ENCODE measurements at regions not wholly inside any gene's neighbourhood (a gene's known extent, or its start where the extent isn't known, plus 50 kb on each side); places are given as distances from the start of the nearest gene placed in this dataset.

DNA sequence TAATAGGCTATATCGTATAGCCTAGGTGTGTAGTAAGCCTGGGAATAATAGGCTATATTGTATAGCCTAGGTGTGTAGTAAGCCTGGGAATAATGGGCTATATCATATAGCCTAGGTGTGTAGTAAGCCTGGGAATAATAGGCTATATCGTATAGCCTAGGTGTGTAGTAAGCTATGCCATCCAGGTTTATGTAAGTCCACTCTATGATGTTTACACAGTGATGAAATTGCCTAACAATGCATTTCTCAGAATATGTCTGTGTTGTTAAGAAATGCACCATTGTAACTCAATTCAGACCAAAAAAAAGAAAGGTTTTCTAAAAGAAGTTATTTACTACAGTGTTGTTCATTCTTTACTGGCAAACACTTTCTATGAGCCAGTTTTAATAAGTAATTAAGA lies 1387.2 kb downstream of the STIM2 start (continued):
- TF ChIP-seq, protein P1, sequence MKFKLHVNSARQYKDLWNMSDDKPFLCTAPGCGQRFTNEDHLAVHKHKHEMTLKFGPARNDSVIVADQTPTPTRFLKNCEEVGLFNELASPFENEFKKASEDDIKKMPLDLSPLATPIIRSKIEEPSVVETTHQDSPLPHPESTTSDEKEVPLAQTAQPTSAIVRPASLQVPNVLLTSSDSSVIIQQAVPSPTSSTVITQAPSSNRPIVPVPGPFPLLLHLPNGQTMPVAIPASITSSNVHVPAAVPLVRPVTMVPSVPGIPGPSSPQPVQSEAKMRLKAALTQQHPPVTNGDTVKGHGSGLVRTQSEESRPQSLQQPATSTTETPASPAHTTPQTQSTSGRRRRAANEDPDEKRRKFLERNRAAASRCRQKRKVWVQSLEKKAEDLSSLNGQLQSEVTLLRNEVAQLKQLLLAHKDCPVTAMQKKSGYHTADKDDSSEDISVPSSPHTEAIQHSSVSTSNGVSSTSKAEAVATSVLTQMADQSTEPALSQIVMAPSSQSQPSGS (IDR thresholded peaks at IDR 0.05; ENCODE audit: low read length), result no peak
- TF ChIP-seq, protein P2, sequence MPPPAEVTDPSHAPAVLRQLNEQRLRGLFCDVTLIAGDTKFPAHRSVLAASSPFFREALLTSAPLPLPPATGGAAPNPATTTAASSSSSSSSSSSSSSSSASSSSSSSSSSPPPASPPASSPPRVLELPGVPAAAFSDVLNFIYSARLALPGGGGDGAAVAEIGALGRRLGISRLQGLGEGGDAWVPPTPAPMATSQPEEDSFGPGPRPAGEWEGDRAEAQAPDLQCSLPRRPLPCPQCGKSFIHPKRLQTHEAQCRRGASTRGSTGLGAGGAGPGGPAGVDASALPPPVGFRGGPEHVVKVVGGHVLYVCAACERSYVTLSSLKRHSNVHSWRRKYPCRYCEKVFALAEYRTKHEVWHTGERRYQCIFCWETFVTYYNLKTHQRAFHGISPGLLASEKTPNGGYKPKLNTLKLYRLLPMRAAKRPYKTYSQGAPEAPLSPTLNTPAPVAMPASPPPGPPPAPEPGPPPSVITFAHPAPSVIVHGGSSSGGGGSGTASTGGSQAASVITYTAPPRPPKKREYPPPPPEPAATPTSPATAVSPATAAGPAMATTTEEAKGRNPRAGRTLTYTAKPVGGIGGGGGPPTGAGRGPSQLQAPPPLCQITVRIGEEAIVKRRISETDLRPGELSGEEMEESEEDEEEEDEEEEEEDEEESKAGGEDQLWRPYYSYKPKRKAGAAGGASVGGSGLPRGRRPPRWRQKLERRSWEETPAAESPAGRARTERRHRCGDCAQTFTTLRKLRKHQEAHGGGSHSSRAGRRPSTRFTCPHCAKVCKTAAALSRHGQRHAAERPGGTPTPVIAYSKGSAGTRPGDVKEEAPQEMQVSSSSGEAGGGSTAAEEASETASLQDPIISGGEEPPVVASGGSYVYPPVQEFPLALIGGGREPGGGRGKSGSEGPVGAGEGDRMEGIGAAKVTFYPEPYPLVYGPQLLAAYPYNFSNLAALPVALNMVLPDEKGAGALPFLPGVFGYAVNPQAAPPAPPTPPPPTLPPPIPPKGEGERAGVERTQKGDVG (CRISPR knock-in tag; IDR thresholded peaks at IDR 0.05), result no peak
- no peak for TF ChIP-seq MEF2A (IDR thresholded peaks at IDR 0.05; ENCODE audit: insufficient read depth, low read depth, low read length)

DNA sequence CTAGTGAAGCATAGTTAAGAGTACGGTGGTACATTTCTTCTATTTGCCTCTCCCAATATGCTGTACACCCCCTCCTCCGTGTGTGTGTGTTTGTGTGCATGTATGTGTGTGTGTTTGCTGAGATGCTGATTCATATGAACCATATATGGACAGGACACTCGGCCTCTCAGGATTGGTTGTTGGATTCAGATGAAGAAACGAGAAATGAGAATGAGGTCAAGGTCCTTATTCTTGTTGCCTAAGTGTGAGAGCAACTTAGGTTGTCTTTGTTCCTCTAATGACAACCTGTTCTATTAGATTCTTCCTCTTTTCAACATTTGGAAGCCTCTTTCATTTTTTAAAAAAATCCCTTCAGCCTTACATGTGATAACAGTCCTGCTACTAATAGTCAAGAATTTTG lies 1387.6 kb downstream of the STIM2 start:
- intact Hi-C loops (cut with micrococcal nuclease; ENCODE audit: unreplicated experiment) (no loop called here), in situ Hi-C loops (cut with MboI) (no loop called here)
- ChIA-PET RAD21 (ENCODE audit: unreplicated experiment) (interaction anchor here (1.2 to 4.0 kb wide), 5 partner anchors 9 to 137 kb away, joined by 4 to 27 read pairs (median 8); no protein-coding TSS in a partner anchor), CTCF (interaction anchor here (0.6 kb wide), 2 partner anchors 129 to 438 kb away, joined by 3 read pairs; no protein-coding TSS in a partner anchor), SMC1A (ENCODE audit: uncharacterized antibody, unreplicated experiment) (interaction anchor here (1.5 to 6.7 kb wide), 5 partner anchors 12 to 196 kb away, joined by 3 to 41 read pairs (median 13); no protein-coding TSS in a partner anchor), POLR2A (interaction anchor here (3.7 kb wide), 1 partner anchor 137 kb away, joined by 11 read pairs; no protein-coding TSS in a partner anchor)
- Histone ChIP-seq H3K36me3 (ENCODE audit: control insufficient read depth in 2 of 2, insufficient read depth in 2 of 2, low read length in 1 of 2) (no peaks in the 10 kb centered on the region), H3K27me3 (replicated peaks in 1 of 2; ENCODE audit: control insufficient read depth in 2 of 2, insufficient read depth in 2 of 2, low read length in 1 of 2) (no peaks in the 10 kb centered on the region), H4K20me1 (ENCODE audit: control insufficient read depth, insufficient read depth) (no peaks in the 10 kb centered on the region), H3K27ac (ENCODE audit: control insufficient read depth, insufficient read depth) (no peak overlapping the region), H3K4me1 (ENCODE audit: control insufficient read depth, insufficient read depth, low read length) (no peaks in the 10 kb centered on the region), H3K4me3 (no peak overlapping the region), H3K79me2 (ENCODE audit: control insufficient read depth, insufficient read depth, low read length) (no peaks in the 10 kb centered on the region), H2AFZ (ENCODE audit: control insufficient read depth, low read depth, low read length) (no peak overlapping the region), H3K9ac (ENCODE audit: control insufficient read depth, insufficient read depth, low read length) (no peak overlapping the region), H3K9me3 (replicated peaks; ENCODE audit: control insufficient read depth, insufficient read depth, low read length) (no peaks in the 10 kb centered on the region), H3K4me2 (ENCODE audit: control insufficient read depth, insufficient read depth) (no peak overlapping the region)
- no peak for FAIRE-seq
- BruUV-seq (replicated peaks), result no TSS peak
- no peak for DNase-seq (ENCODE audit: low read depth, low spot score)
- peak; percentile 97 for ATAC-seq
- WGBS (ENCODE audit: insufficient coverage, insufficient replicate concordance, low lambda C conversion rate, missing lambda C conversion rate), result 1% methylated on average over 4 of the region's 4 CpGs
- peak; percentile 51 for TF ChIP-seq NR2F1 (conservative IDR thresholded peaks at IDR 0.05)
- no peak for TF ChIP-seq CHD2 (IDR thresholded peaks at IDR 0.05; ENCODE audit: borderline replicate concordance, low read depth, low read length)
- no peak for TF ChIP-seq MYC (IDR thresholded peaks at IDR 0.05; ENCODE audit: insufficient read depth, insufficient read length, insufficient replicate concordance, low read length, severe bottlenecking)
- TF ChIP-seq RELA (IDR thresholded peaks at IDR 0.05; ENCODE audit: borderline replicate concordance, partially characterized antibody), result no peak
- TF ChIP-seq NBN (IDR thresholded peaks at IDR 0.05), result peak; percentile 56; the same call in 1 of the 2 replicates
- TF ChIP-seq RAD21 (IDR thresholded peaks at IDR 0.05; ENCODE audit: insufficient read depth, low read depth, low read length), result no peak
- no peak for TF ChIP-seq HCFC1 (IDR thresholded peaks at IDR 0.05; ENCODE audit: low read length)
- no peak for TF ChIP-seq BCL11A (IDR thresholded peaks at IDR 0.05; ENCODE audit: low read depth, low read length)
- no peak for TF ChIP-seq ASH2L (IDR thresholded peaks at IDR 0.05; ENCODE audit: borderline replicate concordance, low read depth)
- no peak for TF ChIP-seq RB1 (IDR thresholded peaks at IDR 0.05; ENCODE audit: borderline replicate concordance)
- TF ChIP-seq TCF12 (IDR thresholded peaks at IDR 0.05; ENCODE audit: low read depth, low read length), result no peak
- TF ChIP-seq LARP7 (IDR thresholded peaks at IDR 0.05), result no peak
- no peak for TF ChIP-seq ZBED1 (IDR thresholded peaks at IDR 0.05; ENCODE audit: borderline replicate concordance)
- no peak for TF ChIP-seq RFX5 (IDR thresholded peaks at IDR 0.05; ENCODE audit: low read depth, low read length)
- TF ChIP-seq BACH1 (IDR thresholded peaks at IDR 0.05; ENCODE audit: borderline replicate concordance), result no peak; the same call in 1 of the 2 replicates
- TF ChIP-seq, protein P3, sequence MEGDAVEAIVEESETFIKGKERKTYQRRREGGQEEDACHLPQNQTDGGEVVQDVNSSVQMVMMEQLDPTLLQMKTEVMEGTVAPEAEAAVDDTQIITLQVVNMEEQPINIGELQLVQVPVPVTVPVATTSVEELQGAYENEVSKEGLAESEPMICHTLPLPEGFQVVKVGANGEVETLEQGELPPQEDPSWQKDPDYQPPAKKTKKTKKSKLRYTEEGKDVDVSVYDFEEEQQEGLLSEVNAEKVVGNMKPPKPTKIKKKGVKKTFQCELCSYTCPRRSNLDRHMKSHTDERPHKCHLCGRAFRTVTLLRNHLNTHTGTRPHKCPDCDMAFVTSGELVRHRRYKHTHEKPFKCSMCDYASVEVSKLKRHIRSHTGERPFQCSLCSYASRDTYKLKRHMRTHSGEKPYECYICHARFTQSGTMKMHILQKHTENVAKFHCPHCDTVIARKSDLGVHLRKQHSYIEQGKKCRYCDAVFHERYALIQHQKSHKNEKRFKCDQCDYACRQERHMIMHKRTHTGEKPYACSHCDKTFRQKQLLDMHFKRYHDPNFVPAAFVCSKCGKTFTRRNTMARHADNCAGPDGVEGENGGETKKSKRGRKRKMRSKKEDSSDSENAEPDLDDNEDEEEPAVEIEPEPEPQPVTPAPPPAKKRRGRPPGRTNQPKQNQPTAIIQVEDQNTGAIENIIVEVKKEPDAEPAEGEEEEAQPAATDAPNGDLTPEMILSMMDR (IDR thresholded peaks at IDR 0.05 in 2 of 3, conservative IDR thresholded peaks at IDR 0.05 in 1 of 3; ENCODE audit: control insufficient read depth in 2 of 3, extremely low read depth in 1 of 3, insufficient read depth in 1 of 3, low read depth in 3 of 3, low read length in 3 of 3), result no peak

Measured in GM12878 (cell line).